HepG2 (cell line): ENCODE measurements at regions not wholly inside any gene's neighbourhood (a gene's known extent, or its start where the extent isn't known, plus 50 kb on each side); places are given as distances from the start of the nearest gene placed in this dataset.
"Not testable (repeated sequence)": the region's sequence is repeated elsewhere in the genome, so short reads cannot be mapped to it uniquely, and the experiment has no call there.

Experiments
- ATAC-seq: fragments of 200-7000 bp; cut with Tn5 transposase; 3 replicates; pipeline ENCODE4 v1.9.1; 2020; ENCODE audit warnings: mild to moderate bottlenecking, moderate library complexity
- BruUV-seq: library from RNA; stranded (reverse); fragments of 400-500 nt; replicated peaks from 2 replicates; lab custom pipeline; 2021; lab: Mats Ljungman, UMichigan
- CTCF ChIA-PET: fragments of 300-600 bp; formaldehyde crosslinking; extraction: SDS; loops from one replicate; lab custom pipeline; 2021; ENCODE audit warnings: low total read pairs, inconsistent platforms, low intra/inter-chr PET ratio; lab: Yijun Ruan, JAX
- POLR2A ChIA-PET: fragments of 350-600 bp; sonication (Branson Sonifier 250); formaldehyde crosslinking; loops from one replicate; lab custom pipeline; 2020; ENCODE audit warnings: antibody characterized with exemption, inconsistent platforms; lab: Yijun Ruan, JAX
- DNase-seq: peaks from one replicate; pipeline ENCODE4 v3.0.0-alpha.2; 2015; ENCODE audit warnings: low spot score
- FAIRE-seq: peaks from 3 replicates; lab custom pipeline; 2011; peaks lifted over from hg19 to GRCh38; lab: Jason Lieb, UNC
- H2AFZ ChIP-seq: one replicate; pipeline ENCODE4 v1.6.1; 2011; ENCODE audit warnings: low read length, inconsistent platforms
- H3K27ac ChIP-seq: fragments of 300-600 bp; 3 replicates; pipeline ENCODE4 v1.8.0; 2011; ENCODE audit warnings: mixed run types, mild to moderate bottlenecking, mixed read lengths, low read length, inconsistent platforms; ENCODE audit not compliant: insufficient read depth; ENCODE audit errors: extremely low read length
- H3K27me3 ChIP-seq, 2 experiments: fragments of 200-600 bp in 1 of 2; 2 replicates in 1 of 2; 3 replicates in 1 of 2; pipeline versions ENCODE4 v1.6.0 to v1.8.0; 2011; ENCODE audit warnings: low read length in 2 of 2, mild to moderate bottlenecking in 2 of 2, moderate library complexity in 2 of 2, inconsistent platforms in 1 of 2; ENCODE audit not compliant: insufficient read depth in 2 of 2, control insufficient read depth in 1 of 2
- H3K36me3 ChIP-seq, 2 experiments: fragments of 200-600 bp in 1 of 2; replicated peaks in 1 of 2; 2 replicates in 1 of 2; 3 replicates in 1 of 2; pipeline versions ENCODE4 v1.5.1 to v1.8.0; 2011; ENCODE audit warnings: low read length in 2 of 2, inconsistent platforms in 1 of 2; ENCODE audit not compliant: insufficient read depth in 2 of 2, control insufficient read depth in 1 of 2
- H3K4me1 ChIP-seq: 2 replicates; pipeline ENCODE4 v1.5.1; 2012; ENCODE audit warnings: low read length, inconsistent platforms; ENCODE audit not compliant: insufficient read depth
- H3K4me2 ChIP-seq: 2 replicates; pipeline ENCODE4 v1.6.0; 2011; ENCODE audit warnings: low read depth, low read length, inconsistent platforms
- H3K4me3 ChIP-seq, 3 experiments: fragments of 200-600 bp in 1 of 3; sonication (generic), shearing (Covaris generic) in 1 of 3; replicated peaks in 1 of 3; 2 replicates each; pipeline ENCODE4 v1.5.1; 2011 to 2016; ENCODE audit warnings: low read length in 3 of 3, inconsistent platforms in 2 of 3, low read depth in 2 of 3, mild to moderate bottlenecking in 2 of 3, control low read depth in 1 of 3, mixed read lengths in 1 of 3; ENCODE audit not compliant: insufficient read depth in 1 of 3
- H3K79me2 ChIP-seq: one replicate; pipeline ENCODE4 v1.6.1; 2011; ENCODE audit warnings: low read length, inconsistent platforms; ENCODE audit not compliant: insufficient read depth
- H3K9ac ChIP-seq: 2 replicates; pipeline ENCODE4 v1.6.0; 2011; ENCODE audit warnings: mild to moderate bottlenecking, low read depth, low read length, inconsistent platforms; ENCODE audit not compliant: insufficient read depth
- H3K9me3 ChIP-seq: 2 replicates; pipeline ENCODE4 v1.5.1; 2012; ENCODE audit warnings: mild to moderate bottlenecking, low read length
- H4K20me1 ChIP-seq: 2 replicates; pipeline ENCODE4 v1.6.0; 2011; ENCODE audit warnings: inconsistent platforms, mild to moderate bottlenecking, low read length, moderate library complexity; ENCODE audit not compliant: insufficient read depth
- WGBS: methylation state at CpG from one replicate; pipeline ENCODE4 v1.1.6; 2017; ENCODE audit warnings: low lambda C conversion rate; 5-methylcytosine and 5-hydroxymethylcytosine counted together
- in situ Hi-C: cut with HindIII; loops from 2 replicates; pipeline ENCODE4 v1.10.0; 2017; ENCODE audit warnings: low pct_unique_long_range_greater_than_20kb; ENCODE audit not compliant: extremely low pct_ligation_motif_present
- intact Hi-C: fragments of 100-400 bp; cut with micrococcal nuclease; formaldehyde crosslinking; loops from one replicate; pipeline ENCODE4 v1.10.0; 2022; ENCODE audit not compliant: unreplicated experiment

- H3K27ac ChIP-seq, H3K36me3 ChIP-seq, H3K4me2 ChIP-seq, H3K9ac ChIP-seq, H3K4me3 ChIP-seq, H3K9me3 ChIP-seq, BruUV-seq, FAIRE-seq, H2AFZ ChIP-seq, POLR2A ChIA-PET, in situ Hi-C loops, H3K27me3 ChIP-seq, H3K4me1 ChIP-seq, H4K20me1 ChIP-seq, CTCF ChIA-PET, intact Hi-C loops, H3K79me2 ChIP-seq, ATAC-seq, DNase-seq: not testable (repeated sequence)
- WGBS, result 28% methylated on average over 3 of the region's 4 CpGs
These were observed 64.8 kb downstream of the B4GALT7 start for GRCh38 chr5:177664737-177665136.

- H4K20me1 ChIP-seq, CTCF ChIA-PET, H3K4me2 ChIP-seq, POLR2A ChIA-PET, ATAC-seq, FAIRE-seq, DNase-seq, intact Hi-C loops, H3K79me2 ChIP-seq, H3K9ac ChIP-seq, H2AFZ ChIP-seq, H3K9me3 ChIP-seq, H3K4me3 ChIP-seq, BruUV-seq, H3K4me1 ChIP-seq, in situ Hi-C loops, H3K36me3 ChIP-seq, H3K27ac ChIP-seq, H3K27me3 ChIP-seq: not testable (repeated sequence)
- 61% methylated on average over 5 of the region's 6 CpGs for WGBS
These were observed 65.2 kb downstream of the B4GALT7 start for GRCh38 chr5:177665172-177665571.

GRCh38 chr5:177665960-177666359 lies 66.0 kb downstream of the B4GALT7 start:
- DNase-seq, CTCF ChIA-PET, H3K4me1 ChIP-seq, H3K4me3 ChIP-seq, H3K9ac ChIP-seq, FAIRE-seq, H2AFZ ChIP-seq, H3K27ac ChIP-seq, BruUV-seq, H3K27me3 ChIP-seq, H3K9me3 ChIP-seq, H3K4me2 ChIP-seq, H4K20me1 ChIP-seq, H3K36me3 ChIP-seq, in situ Hi-C loops, intact Hi-C loops, ATAC-seq, POLR2A ChIA-PET, H3K79me2 ChIP-seq: not testable (repeated sequence)
- WGBS, result 100% methylated on average over 2 of the region's 3 CpGs

- H2AFZ ChIP-seq, CTCF ChIA-PET, DNase-seq, H3K36me3 ChIP-seq, H4K20me1 ChIP-seq, POLR2A ChIA-PET, H3K9ac ChIP-seq, H3K27me3 ChIP-seq, in situ Hi-C loops, H3K4me1 ChIP-seq, H3K79me2 ChIP-seq, intact Hi-C loops, H3K27ac ChIP-seq, H3K9me3 ChIP-seq: not testable (repeated sequence)
- TSS peak; percentile 96 for BruUV-seq
- H3K4me2 ChIP-seq, result 0 out of 2 replicates have a peak overlapping the region, but pooled peaks have one; percentile 23
- peak; percentile 52 for FAIRE-seq
- WGBS, result 33% methylated on average over 3 of the region's 37 CpGs
- peak; percentile 85 for ATAC-seq
- peak overlapping the region in 1 of 3 experiments; percentile 28; a peak in 1 of 6 replicates for H3K4me3 ChIP-seq
These were observed 71.3 kb downstream of the B4GALT7 start for GRCh38 chr5:177671035-177671754.
